ENCODE measurements at regions not wholly inside any gene's neighbourhood (a gene's known extent, or its start where the extent isn't known, plus 50 kb on each side); places are given as distances from the start of the nearest gene placed in this dataset.

DNA sequence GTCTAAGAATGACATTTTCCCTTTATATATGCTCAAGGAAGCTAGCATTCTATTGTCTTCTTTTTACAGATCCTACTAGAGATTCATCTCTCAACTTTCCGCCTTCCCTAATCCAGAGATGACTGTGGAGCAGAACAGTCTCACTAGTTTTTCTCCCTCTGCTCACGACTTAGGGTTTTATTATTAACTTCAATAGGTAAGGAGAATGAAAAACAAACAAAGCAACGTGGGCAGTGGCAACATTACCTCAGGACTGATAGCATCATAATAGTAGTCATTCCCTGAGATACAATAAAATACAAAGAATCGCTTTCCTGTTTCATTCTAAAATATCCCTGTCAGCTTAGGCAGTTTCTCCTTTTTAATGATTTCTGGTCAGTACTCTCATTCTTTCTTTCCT, 154.3 kb upstream of the PLAAT1 start:
- Histone ChIP-seq H2AFZ (ENCODE audit: low read depth, low read length) (no peak overlapping the region), H3K27me3 (ENCODE audit: control insufficient read depth in 2 of 2, insufficient read depth in 2 of 2, low read length in 2 of 2) (no peaks in the 10 kb centered on the region), H3K4me2 (ENCODE audit: insufficient read depth, low read length) (no peak overlapping the region), H3K9me1 (ENCODE audit: control insufficient read depth, insufficient read depth, low read length) (no peaks in the 10 kb centered on the region), H3K4me1 (replicated peaks in 1 of 2; ENCODE audit: control insufficient read depth in 2 of 2, insufficient read depth in 2 of 2, low read length in 2 of 2) (no peaks in the 10 kb centered on the region), H3K9me3 (replicated peaks; ENCODE audit: control insufficient read depth, insufficient read depth, low read depth, low read length) (no peaks in the 10 kb centered on the region; the same call in 1 of the 2 replicates), H3K27ac (ENCODE audit: extremely low read depth, low read depth, low read length) (no peak overlapping the region), H3K79me2 (ENCODE audit: control insufficient read depth, insufficient read depth, low read length) (no peaks in the 10 kb centered on the region), H3K9ac (ENCODE audit: insufficient read depth in 1 of 2, low read depth in 2 of 2, low read length in 2 of 2) (no peak overlapping the region), H4K20me1 (replicated peaks; ENCODE audit: control insufficient read depth, insufficient read depth, low read length) (no peaks in the 10 kb centered on the region), H3K4me3 (no peak overlapping the region), H3K36me3 (ENCODE audit: control insufficient read depth, insufficient read depth, low read length) (no peaks in the 10 kb centered on the region)
- ChIA-PET CTCF (ENCODE audit: low intra/inter-chr PET ratio) (no interaction called here), POLR2A (no interaction called here)
- BruUV-seq (replicated peaks) = no TSS peak
- DNase-seq (ENCODE audit: extremely low read depth in 1 of 4, low spot score in 3 of 4) (no peak), FAIRE-seq (no peak), ATAC-seq (no peak)
- intact Hi-C loops (cut with micrococcal nuclease) = no loop called here
- TF ChIP-seq TRIM24 (IDR thresholded peaks at IDR 0.05) (no peak), MECOM (CRISPR knock-in tag; IDR thresholded peaks at IDR 0.05) (no peak), ZBTB17 (CRISPR knock-in tag; IDR thresholded peaks at IDR 0.05) (no peak), NFXL1 (CRISPR knock-in tag; IDR thresholded peaks at IDR 0.05) (no peak), NFIX (CRISPR knock-in tag; IDR thresholded peaks at IDR 0.05; ENCODE audit: low read depth) (no peak), ZFP1 (CRISPR knock-in tag; IDR thresholded peaks at IDR 0.05) (no peak), ZNF75A (CRISPR knock-in tag; IDR thresholded peaks at IDR 0.05) (no peak), ZNF780A (CRISPR knock-in tag; IDR thresholded peaks at IDR 0.05) (no peak), ELF2 (CRISPR knock-in tag; IDR thresholded peaks at IDR 0.05) (no peak), SRSF9 (IDR thresholded peaks at IDR 0.05; ENCODE audit: borderline replicate concordance, low read depth, low read length) (no peak), GATAD2B (IDR thresholded peaks at IDR 0.05; ENCODE audit: borderline replicate concordance) (no peak), SLC30A9 (CRISPR knock-in tag; IDR thresholded peaks at IDR 0.05) (no peak), PTTG1 (tag; IDR thresholded peaks at IDR 0.05; ENCODE audit: low read depth) (no peak), SRSF7 (optimal IDR thresholded peaks at IDR 0.05; ENCODE audit: low read depth, low read length) (no peak), KLF13 (tag; IDR thresholded peaks at IDR 0.05; ENCODE audit: borderline replicate concordance, low read depth) (no peak), ZNF23 (CRISPR knock-in tag; IDR thresholded peaks at IDR 0.05) (no peak)
- TF ChIP-seq, protein P1, sequence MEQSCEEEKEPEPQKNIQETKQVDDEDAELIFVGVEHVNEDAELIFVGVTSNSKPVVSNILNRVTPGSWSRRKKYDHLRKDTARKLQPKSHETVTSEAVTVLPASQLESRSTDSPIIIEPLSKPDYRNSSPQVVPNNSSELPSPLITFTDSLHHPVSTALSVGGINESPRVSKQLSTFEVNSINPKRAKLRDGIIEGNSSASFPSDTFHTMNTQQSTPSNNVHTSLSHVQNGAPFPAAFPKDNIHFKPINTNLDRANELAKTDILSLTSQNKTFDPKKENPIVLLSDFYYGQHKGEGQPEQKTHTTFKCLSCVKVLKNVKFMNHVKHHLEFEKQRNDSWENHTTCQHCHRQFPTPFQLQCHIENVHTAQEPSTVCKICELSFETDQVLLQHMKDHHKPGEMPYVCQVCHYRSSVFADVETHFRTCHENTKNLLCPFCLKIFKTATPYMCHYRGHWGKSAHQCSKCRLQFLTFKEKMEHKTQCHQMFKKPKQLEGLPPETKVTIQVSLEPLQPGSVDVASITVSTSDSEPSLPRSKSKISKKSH (CRISPR knock-in tag; IDR thresholded peaks at IDR 0.05) = no peak
- TF ChIP-seq, protein P2, sequence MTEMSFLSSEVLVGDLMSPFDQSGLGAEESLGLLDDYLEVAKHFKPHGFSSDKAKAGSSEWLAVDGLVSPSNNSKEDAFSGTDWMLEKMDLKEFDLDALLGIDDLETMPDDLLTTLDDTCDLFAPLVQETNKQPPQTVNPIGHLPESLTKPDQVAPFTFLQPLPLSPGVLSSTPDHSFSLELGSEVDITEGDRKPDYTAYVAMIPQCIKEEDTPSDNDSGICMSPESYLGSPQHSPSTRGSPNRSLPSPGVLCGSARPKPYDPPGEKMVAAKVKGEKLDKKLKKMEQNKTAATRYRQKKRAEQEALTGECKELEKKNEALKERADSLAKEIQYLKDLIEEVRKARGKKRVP (CRISPR knock-in tag; IDR thresholded peaks at IDR 0.05) = no peak
- in situ Hi-C loops (cut with MboI) = no loop called here
- 0% methylated on average over 4 of the region's 4 CpGs for WGBS (ENCODE audit: insufficient coverage, low coverage, missing lambda C conversion rate)
